Epithelial cell of esophagus (primary cell): ENCODE measurements at regions not wholly inside any gene's neighbourhood (a gene's known extent, or its start where the extent isn't known, plus 50 kb on each side); places are given as distances from the start of the nearest gene placed in this dataset.

ENCODE experiments used
- DNase-seq: peaks from one replicate; pipeline ENCODE4 v3.0.0; 2010; ENCODE audit warnings: low read depth
- H3K4me3 ChIP-seq: 2 replicates; pipeline ENCODE4 v1.5.1; 2011; ENCODE audit warnings: mild to moderate bottlenecking, low read length, control low read depth
- TF ChIP-seq, protein P1 (sequence below): IDR thresholded peaks from 2 replicates; pipeline ENCODE4 v1.5.1; 2011; ENCODE audit warnings: low read depth, mild to moderate bottlenecking, low read length, control low read depth, inconsistent platforms; ENCODE audit not compliant: insufficient read depth; ENCODE audit errors: missing control alignments

DNA sequence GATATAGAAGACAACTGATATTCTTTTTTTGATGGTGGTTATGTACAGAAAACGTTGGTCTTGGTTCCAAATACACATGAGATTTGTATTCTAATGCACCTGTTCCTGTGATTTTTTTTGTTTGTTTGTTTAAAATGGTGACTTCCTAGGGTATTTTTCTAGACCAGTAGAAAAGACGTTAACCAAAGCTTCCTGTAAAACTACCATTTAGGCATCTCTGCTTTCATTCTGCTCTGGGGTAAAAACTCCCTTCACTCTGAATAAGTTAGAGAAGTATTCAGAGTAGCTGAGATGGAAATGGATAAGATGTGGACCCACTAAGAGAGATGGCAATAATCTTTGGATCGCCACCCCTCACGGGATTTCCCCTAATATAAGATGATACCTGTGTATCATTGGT is 343.2 kb upstream of the KLF3 start:
- TF ChIP-seq, protein P1, sequence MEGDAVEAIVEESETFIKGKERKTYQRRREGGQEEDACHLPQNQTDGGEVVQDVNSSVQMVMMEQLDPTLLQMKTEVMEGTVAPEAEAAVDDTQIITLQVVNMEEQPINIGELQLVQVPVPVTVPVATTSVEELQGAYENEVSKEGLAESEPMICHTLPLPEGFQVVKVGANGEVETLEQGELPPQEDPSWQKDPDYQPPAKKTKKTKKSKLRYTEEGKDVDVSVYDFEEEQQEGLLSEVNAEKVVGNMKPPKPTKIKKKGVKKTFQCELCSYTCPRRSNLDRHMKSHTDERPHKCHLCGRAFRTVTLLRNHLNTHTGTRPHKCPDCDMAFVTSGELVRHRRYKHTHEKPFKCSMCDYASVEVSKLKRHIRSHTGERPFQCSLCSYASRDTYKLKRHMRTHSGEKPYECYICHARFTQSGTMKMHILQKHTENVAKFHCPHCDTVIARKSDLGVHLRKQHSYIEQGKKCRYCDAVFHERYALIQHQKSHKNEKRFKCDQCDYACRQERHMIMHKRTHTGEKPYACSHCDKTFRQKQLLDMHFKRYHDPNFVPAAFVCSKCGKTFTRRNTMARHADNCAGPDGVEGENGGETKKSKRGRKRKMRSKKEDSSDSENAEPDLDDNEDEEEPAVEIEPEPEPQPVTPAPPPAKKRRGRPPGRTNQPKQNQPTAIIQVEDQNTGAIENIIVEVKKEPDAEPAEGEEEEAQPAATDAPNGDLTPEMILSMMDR: no peak
- no peak for DNase-seq
- H3K4me3 ChIP-seq: no peak overlapping the region

- no peak overlapping the region for H3K4me3 ChIP-seq
- TF ChIP-seq, protein P1: no peak
- DNase-seq: no peak
These were observed 341.3 kb upstream of the KLF3 start for GRCh38 chr4:38322714-38323113.

DNA sequence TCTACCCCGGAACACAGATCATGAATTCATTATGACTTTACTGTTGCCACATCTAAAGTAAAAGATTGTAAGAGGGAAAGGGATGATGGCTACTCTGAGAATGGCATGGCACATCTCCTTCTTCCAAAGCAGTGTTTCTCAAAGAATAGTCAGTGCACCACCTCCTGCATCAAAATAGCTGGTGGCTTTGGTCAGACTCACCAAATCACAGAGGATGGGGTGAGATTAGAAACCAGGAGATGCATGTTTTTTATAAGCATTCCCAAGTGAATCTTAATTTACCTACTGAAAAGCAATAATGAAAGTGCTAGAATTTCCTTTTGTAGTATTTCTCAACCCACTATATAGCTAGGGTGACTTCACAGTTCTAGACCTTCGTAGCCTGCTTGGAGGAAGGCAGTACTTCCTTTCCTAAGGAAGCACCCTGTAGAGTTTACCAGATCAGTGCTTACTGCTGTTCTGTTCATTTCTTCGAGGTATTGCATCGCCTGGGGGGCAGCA is 340.8 kb upstream of the KLF3 start:
- TF ChIP-seq, protein P1: no peak
- H3K4me3 ChIP-seq: no peak overlapping the region
- no peak for DNase-seq

DNA sequence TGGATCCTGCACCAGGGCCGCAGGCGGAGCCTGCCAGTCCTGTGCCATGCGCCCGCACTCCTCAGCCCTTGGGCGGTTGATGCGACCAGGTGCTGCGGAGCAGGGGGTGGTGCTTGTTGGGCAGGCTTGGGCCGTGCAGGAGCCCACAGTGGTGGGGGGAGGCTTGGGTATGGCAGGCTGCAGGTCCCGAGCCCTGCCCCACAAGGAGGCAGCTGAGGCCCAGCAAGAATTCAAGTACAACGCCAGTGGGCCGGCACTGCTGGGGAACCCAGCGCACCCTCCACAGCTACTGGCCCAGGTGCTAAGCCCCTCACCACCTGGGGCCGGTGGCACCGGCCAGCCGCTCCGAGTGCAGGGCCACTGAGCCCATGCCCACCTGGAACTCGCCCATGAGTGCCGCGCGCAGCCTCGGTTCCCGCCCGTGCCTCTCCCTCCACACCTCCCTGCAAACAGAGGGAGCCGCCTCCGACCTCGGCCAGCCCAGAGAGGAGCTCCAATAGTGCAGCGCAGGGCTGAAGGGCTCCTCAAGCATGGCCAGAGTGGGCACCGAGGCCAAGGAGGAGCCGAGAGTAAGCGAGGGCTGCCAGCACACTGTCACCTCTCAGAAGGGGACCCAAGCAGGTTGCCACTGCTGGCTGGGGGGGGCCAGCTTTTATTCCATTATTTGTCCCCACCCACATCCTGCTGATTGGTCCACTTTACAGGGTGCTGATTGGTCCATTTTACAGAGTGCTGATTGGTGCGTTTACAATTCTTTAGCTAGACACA is 339.0 kb upstream of the KLF3 start:
- DNase-seq: no peak
- TF ChIP-seq, protein P1: no peak
- no peak overlapping the region for H3K4me3 ChIP-seq

DNA sequence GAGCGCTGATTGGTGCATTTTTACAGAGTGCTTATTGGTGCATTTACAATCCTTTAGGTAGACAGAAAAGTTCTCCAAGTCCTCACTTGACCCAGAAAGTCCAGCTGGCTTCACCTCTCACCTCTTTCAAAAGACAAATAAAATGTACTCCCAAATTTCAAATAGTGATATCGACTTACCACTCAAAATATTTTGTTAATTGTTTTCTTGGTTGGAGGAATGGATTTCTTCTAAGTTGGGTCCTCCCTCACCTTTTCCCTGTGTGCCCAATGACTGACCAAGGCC is 338.4 kb upstream of the KLF3 start:
- TF ChIP-seq, protein P1: no peak
- DNase-seq: no peak
- H3K4me3 ChIP-seq: no peak overlapping the region

DNA sequence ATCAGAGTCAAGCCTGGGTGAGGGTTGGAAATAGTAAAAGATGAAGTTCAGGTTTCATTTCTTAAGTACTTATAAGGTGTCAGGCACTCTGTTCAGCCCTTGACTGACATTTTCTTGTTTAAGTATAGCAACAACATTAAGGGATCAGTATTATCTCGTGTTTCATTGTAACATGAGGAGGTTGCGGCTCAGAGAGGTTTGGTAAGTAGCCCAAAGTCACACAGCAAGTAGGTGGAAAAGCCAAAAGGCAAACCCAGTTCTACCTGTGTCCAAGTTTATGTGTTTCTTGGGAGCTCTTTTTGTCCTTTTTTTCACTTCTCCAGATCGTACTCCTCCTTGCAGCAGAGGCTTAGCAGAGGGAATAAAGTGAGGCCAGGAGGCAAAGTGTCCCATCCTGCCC is 337.5 kb upstream of the KLF3 start:
- no peak for DNase-seq
- TF ChIP-seq, protein P1: no peak
- H3K4me3 ChIP-seq: no peak overlapping the region

- DNase-seq: no peak
- TF ChIP-seq, protein P1: no peak
- no peak overlapping the region for H3K4me3 ChIP-seq
These were observed 336.8 kb upstream of the KLF3 start for GRCh38 chr4:38327174-38327573.
